ENCODE measurements at regions not wholly inside any gene's neighbourhood (a gene's known extent, or its start where the extent isn't known, plus 50 kb on each side); places are given as distances from the start of the nearest gene placed in this dataset.

GRCh38 chr20:50304923-50305635 lies 114.4 kb downstream of the CEBPB start:
- peaks cover 3% of the 10 kb centered on the region for H3K36me3 Mint-ChIP-seq (ENCODE audit: low read depth)
- H3K9me3 Mint-ChIP-seq: peaks cover 4% of the 10 kb centered on the region
- no peak overlapping the region for H3K27ac Mint-ChIP-seq
- H3K4me1 Mint-ChIP-seq (ENCODE audit: low read depth): peaks cover 9% of the 10 kb centered on the region
- H3K4me3 Mint-ChIP-seq: no peak overlapping the region
- H3K27me3 Mint-ChIP-seq (ENCODE audit: low read depth): peaks cover 20% of the 10 kb centered on the region

DNA sequence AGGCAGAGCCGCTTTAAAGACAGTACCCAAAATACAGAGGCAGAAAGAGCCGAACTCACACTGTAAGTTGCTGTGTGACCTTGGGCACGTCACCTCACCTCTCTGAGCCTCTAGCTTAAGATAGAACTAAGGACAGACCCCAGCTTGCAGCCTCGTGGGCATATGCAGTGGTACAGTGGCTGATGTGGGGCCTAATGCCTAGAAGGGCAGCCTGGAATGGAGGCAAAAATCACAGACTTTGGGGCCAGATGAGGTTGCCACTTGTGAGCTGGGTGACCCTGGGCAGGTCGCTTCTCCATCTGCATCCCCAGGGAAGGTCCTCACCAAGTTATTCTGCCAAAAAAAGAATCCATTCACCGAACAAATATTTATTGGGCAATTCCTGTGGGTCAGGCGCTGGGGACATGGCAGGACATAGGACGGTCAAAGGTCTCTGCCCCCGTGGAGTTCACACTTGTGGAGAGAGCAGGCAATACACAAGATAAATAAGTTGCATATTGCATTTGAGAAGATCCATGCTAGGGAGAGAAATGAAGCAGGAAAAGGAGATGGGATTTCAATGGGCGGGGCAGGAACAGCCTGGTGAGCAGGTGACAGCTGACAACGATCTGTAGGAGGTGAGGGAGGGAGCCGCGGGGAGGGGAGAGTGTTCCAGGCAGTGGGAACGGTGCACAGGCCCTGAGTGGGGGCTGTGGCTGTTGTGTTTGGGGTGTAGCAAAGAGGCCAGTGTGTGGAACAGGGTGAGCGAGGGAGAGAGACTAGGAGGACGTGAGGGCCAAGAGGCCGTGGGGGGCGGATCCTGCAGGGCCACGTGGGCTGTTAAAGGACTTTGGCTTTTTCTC lies 115.2 kb downstream of the CEBPB start:
- H3K36me3 Mint-ChIP-seq (ENCODE audit: low read depth): no peaks in the 10 kb centered on the region
- H3K4me3 Mint-ChIP-seq: no peak overlapping the region
- no peaks in the 10 kb centered on the region for H3K9me3 Mint-ChIP-seq
- no peak overlapping the region for H3K27ac Mint-ChIP-seq
- H3K27me3 Mint-ChIP-seq (ENCODE audit: low read depth): peaks cover 12% of the 10 kb centered on the region
- peaks cover 9% of the 10 kb centered on the region for H3K4me1 Mint-ChIP-seq (ENCODE audit: low read depth)

DNA sequence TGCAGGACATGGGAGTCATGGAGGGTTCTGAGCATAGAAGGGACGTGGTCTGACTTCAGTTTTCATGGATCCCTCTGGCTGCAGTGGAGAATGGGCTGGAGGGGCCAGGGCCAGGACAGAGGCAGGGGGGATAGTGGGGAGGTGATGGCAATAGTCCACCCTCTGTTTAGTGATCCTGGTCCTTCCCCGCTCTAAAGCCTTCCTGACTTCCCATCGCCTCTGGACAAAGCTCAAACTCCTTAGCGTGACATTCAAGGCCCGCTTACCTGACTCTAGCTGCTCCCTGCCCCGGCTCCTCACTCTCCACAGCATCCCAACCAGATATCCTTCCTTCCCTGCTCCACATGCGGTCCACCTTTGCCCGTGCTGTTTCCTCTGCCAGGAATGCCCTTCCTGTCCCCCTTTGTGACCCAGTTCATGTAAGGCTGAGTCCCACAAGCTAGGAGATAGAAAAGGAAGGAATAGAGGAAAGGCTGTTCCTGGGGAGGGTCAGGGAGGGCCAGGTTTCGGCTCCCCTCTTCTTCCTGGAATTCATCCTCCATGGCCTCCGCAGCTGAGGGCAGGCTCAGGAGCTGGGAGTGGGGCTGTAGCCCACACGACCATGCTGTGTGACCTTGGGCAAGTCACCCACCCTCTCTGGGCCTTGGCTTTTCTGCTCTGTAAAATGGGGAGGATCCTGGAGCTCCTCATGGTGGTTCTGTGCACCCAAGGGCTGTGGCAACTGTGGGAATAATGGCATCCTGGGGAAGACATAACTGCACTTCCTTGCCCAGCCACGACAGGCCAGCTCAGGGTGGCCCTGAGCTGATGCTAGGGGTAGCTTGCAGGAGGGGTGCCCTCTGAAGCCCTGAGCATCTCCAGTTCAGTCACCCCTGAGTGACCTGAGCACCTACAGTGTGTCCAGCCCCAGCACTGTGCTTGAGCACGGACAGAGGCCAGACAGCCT lies 116.1 kb downstream of the CEBPB start:
- Mint-ChIP-seq H3K4me3 (no peak overlapping the region), H3K9me3 (no peaks in the 10 kb centered on the region), H3K4me1 (ENCODE audit: low read depth) (peaks cover 9% of the 10 kb centered on the region), H3K27me3 (ENCODE audit: low read depth) (peaks cover 6% of the 10 kb centered on the region), H3K27ac (no peak overlapping the region), H3K36me3 (ENCODE audit: low read depth) (no peaks in the 10 kb centered on the region)

DNA sequence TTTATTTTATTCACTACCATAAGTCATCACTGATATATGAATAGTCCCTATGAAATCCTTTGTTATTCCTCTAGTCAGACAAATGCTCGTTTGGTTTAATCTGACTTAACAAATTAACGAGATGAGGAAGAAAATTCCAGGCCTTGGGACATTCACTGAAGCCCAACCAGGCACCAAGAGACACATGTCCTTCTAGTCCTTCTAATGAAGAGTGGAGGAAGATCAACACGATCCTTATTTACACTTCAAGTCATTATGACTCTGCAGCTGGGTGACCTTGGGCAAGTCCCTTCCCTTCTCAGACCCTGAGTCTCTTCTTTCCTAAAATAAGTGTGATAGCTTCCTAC lies 117.5 kb downstream of the CEBPB start:
- Mint-ChIP-seq H3K27ac (no peak overlapping the region), H3K27me3 (ENCODE audit: low read depth) (peaks cover 12% of the 10 kb centered on the region), H3K36me3 (ENCODE audit: low read depth) (no peaks in the 10 kb centered on the region), H3K4me1 (ENCODE audit: low read depth) (peaks cover 4% of the 10 kb centered on the region), H3K9me3 (no peaks in the 10 kb centered on the region), H3K4me3 (no peak overlapping the region)

- no peaks in the 10 kb centered on the region for H3K36me3 Mint-ChIP-seq (ENCODE audit: low read depth)
- H3K27me3 Mint-ChIP-seq (ENCODE audit: low read depth): peaks cover 14% of the 10 kb centered on the region
- H3K27ac Mint-ChIP-seq: no peak overlapping the region
- no peak overlapping the region for H3K4me3 Mint-ChIP-seq
- peaks cover 4% of the 10 kb centered on the region for H3K4me1 Mint-ChIP-seq (ENCODE audit: low read depth)
- H3K9me3 Mint-ChIP-seq: no peaks in the 10 kb centered on the region
These were observed 118.1 kb downstream of the CEBPB start for GRCh38 chr20:50308513-50309279.

- H3K4me3 Mint-ChIP-seq: no peak overlapping the region
- H3K4me1 Mint-ChIP-seq (ENCODE audit: low read depth): peaks cover 4% of the 10 kb centered on the region
- no peaks in the 10 kb centered on the region for H3K36me3 Mint-ChIP-seq (ENCODE audit: low read depth)
- H3K27ac Mint-ChIP-seq: no peak overlapping the region
- H3K27me3 Mint-ChIP-seq (ENCODE audit: low read depth): peaks cover 18% of the 10 kb centered on the region
- no peaks in the 10 kb centered on the region for H3K9me3 Mint-ChIP-seq
These were observed 118.7 kb downstream of the CEBPB start for GRCh38 chr20:50309280-50309763.

GRCh38 chr20:50309764-50310672 lies 119.4 kb downstream of the CEBPB start:
- Mint-ChIP-seq H3K27ac (no peak overlapping the region), H3K27me3 (ENCODE audit: low read depth) (peaks cover 23% of the 10 kb centered on the region), H3K4me3 (no peak overlapping the region), H3K9me3 (no peaks in the 10 kb centered on the region), H3K36me3 (ENCODE audit: low read depth) (no peaks in the 10 kb centered on the region), H3K4me1 (ENCODE audit: low read depth) (peaks cover 4% of the 10 kb centered on the region)

- H3K27ac Mint-ChIP-seq: no peak overlapping the region
- peaks cover 4% of the 10 kb centered on the region for H3K4me1 Mint-ChIP-seq (ENCODE audit: low read depth)
- H3K4me3 Mint-ChIP-seq: no peak overlapping the region
- no peaks in the 10 kb centered on the region for H3K9me3 Mint-ChIP-seq
- no peaks in the 10 kb centered on the region for H3K36me3 Mint-ChIP-seq (ENCODE audit: low read depth)
- peaks cover 24% of the 10 kb centered on the region for H3K27me3 Mint-ChIP-seq (ENCODE audit: low read depth)
These were observed 120.0 kb downstream of the CEBPB start for GRCh38 chr20:50310673-50311051.

DNA sequence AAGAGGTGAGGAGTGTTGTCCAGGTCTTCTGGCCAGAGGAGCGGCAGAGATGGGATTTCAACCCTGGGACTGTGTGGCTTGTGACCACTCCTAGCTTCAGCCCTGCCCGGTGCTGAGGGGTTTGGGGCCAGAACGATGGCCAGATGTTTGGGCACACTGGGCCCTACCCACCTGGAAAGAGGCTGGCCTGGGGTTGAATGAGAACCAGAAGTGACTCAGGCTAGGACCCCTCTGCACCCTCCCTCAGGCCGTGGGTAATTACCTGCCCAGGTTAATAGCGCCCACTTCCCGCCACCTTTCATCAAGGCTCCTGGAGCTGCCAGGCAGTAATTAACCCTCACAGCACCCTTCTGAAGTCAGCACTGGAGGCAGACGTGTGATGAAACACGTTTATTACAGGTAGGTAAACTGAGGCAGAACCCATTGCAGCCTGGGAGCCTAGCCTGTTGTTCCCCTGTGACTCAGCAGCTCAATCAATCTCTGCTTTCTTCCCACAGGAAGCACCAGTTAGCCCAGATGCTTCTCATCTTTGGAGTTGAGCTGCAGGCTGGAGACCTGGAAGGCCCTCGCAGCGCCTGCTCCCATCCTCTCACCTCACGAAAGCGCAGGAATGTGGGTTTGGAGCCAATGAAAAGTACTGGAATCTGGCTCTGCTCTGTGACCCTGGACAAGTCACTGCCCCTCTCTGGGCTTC lies 120.8 kb downstream of the CEBPB start:
- peaks cover 4% of the 10 kb centered on the region for H3K4me1 Mint-ChIP-seq (ENCODE audit: low read depth)
- peaks cover 1% of the 10 kb centered on the region for H3K36me3 Mint-ChIP-seq (ENCODE audit: low read depth)
- peaks cover 31% of the 10 kb centered on the region for H3K27me3 Mint-ChIP-seq (ENCODE audit: low read depth)
- no peak overlapping the region for H3K4me3 Mint-ChIP-seq
- no peaks in the 10 kb centered on the region for H3K9me3 Mint-ChIP-seq
- H3K27ac Mint-ChIP-seq: no peak overlapping the region

DNA sequence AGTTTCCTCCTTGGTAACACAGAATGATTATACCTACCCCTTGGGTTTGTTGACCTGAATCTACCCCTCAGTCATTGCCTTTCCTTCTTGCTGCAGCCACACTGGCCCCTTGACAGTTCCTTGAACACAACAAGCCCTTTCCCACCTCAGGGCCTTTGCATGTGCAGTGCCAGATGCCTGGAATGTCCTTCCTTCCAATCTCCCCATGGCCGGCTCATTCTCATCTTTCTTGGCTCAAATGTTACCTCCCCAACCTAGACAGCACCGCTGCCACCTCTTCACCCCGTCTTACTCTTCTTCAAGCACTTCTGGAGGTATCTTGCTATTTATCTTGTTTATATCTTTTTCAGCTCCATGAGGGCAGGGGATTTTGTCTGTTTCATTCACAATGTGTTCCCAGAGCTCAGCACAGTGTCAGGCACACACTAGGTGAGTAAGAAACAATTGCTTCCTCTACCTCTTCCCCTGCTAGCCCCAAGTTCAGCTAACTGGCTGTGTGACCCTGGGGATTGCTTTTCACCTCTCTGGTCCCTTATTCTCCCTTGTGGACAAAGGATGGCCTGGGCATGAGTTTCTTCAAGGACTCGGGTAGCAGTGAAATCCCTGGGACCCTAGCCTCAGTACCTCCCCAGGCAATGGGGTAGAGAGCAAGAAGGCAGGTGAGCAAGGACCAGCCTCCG lies 121.5 kb downstream of the CEBPB start:
- H3K27me3 Mint-ChIP-seq (ENCODE audit: low read depth): peaks cover 36% of the 10 kb centered on the region
- H3K9me3 Mint-ChIP-seq: no peaks in the 10 kb centered on the region
- peaks cover 4% of the 10 kb centered on the region for H3K4me1 Mint-ChIP-seq (ENCODE audit: low read depth)
- H3K36me3 Mint-ChIP-seq (ENCODE audit: low read depth): peaks cover 1% of the 10 kb centered on the region
- no peak overlapping the region for H3K27ac Mint-ChIP-seq
- H3K4me3 Mint-ChIP-seq: no peak overlapping the region

GRCh38 chr20:50312682-50313521 lies 122.3 kb downstream of the CEBPB start:
- Mint-ChIP-seq H3K27me3 (ENCODE audit: low read depth) (peaks cover 36% of the 10 kb centered on the region), H3K27ac (no peak overlapping the region), H3K4me3 (no peak overlapping the region), H3K36me3 (ENCODE audit: low read depth) (peaks cover 1% of the 10 kb centered on the region), H3K9me3 (no peaks in the 10 kb centered on the region), H3K4me1 (ENCODE audit: low read depth) (peaks cover 4% of the 10 kb centered on the region)

GRCh38 chr20:50313522-50313820 lies 122.8 kb downstream of the CEBPB start:
- Mint-ChIP-seq H3K27me3 (ENCODE audit: low read depth) (peaks cover 39% of the 10 kb centered on the region), H3K36me3 (ENCODE audit: low read depth) (peaks cover 1% of the 10 kb centered on the region), H3K4me3 (no peak overlapping the region), H3K9me3 (no peaks in the 10 kb centered on the region), H3K27ac (no peak overlapping the region), H3K4me1 (ENCODE audit: low read depth) (peaks cover 2% of the 10 kb centered on the region)
